A549 (cell line): ENCODE measurements at regions not wholly inside any gene's neighbourhood (a gene's known extent, or its start where the extent isn't known, plus 50 kb on each side); places are given as distances from the start of the nearest gene placed in this dataset.

ENCODE experiments used
- CTCF ChIP-seq: fragments of >200 bp; sonication (Bioruptor Twin); formaldehyde crosslinking; IDR thresholded peaks from 3 replicates; pipeline ENCODE4 v1.5.1; 2016
- MAX ChIP-seq: IDR thresholded peaks from 2 replicates; pipeline ENCODE4 v1.6.1; 2012
- RAD21 ChIP-seq, 2 experiments: fragments of >200 bp in 1 of 2; sonication (Bioruptor Twin) in 1 of 2; formaldehyde crosslinking in 1 of 2; IDR thresholded peaks in 1 of 2; conservative IDR thresholded peaks in 1 of 2; 2 replicates in 1 of 2; 3 replicates in 1 of 2; pipeline ENCODE4 v1.6.1; 2012 to 2018; ENCODE audit warnings: inconsistent platforms in 1 of 2
- REST ChIP-seq: fragments of 200-600 bp; sonication (generic); IDR thresholded peaks from 2 replicates; pipeline ENCODE4 v1.6.1; 2016; ENCODE audit warnings: antibody characterized with exemption, mild to moderate bottlenecking, moderate library complexity
- SREBF2 ChIP-seq: fragments of 450-650 bp; IDR thresholded peaks from 2 replicates; pipeline ENCODE4 v1.6.1; 2014; ENCODE audit warnings: mild to moderate bottlenecking, moderate library complexity

GRCh38 chr5:92560698-92561401 is 1020.2 kb downstream of the NR2F1-AS1 start:
- TF ChIP-seq CTCF: no peak
- 0 out of 5 replicates have a peak, but pooled peaks of 1 of the 2 experiments have one; percentile 11 for TF ChIP-seq RAD21 (conservative IDR thresholded peaks at IDR 0.05 in 1 of 2, IDR thresholded peaks at IDR 0.05 in 1 of 2)
- TF ChIP-seq SREBF2: no peak
- 0 out of 2 replicates have a peak, but pooled peaks have one; percentile 15 for TF ChIP-seq MAX
- no peak for TF ChIP-seq REST
